CD4-positive, alpha-beta memory T cell (primary cell): ENCODE measurements at regions not wholly inside any gene's neighbourhood (a gene's known extent, or its start where the extent isn't known, plus 50 kb on each side); places are given as distances from the start of the nearest gene placed in this dataset.
"Not testable (repeated sequence)": the region's sequence is repeated elsewhere in the genome, so short reads cannot be mapped to it uniquely, and the experiment has no call there.

ENCODE experiments used
- CTCF ChIA-PET: fragments of 350-600 bp; sonication (Branson Sonifier 250); formaldehyde crosslinking; loops from one replicate; lab custom pipeline; 2021; ENCODE audit warnings: inconsistent platforms; ENCODE audit not compliant: partially characterized antibody; lab: Charles Lee
- POLR2A ChIA-PET: fragments of 350-600 bp; sonication (Branson Sonifier 250); formaldehyde crosslinking; loops from one replicate; lab custom pipeline; 2021; ENCODE audit not compliant: partially characterized antibody; lab: Charles Lee
- DNase-seq, 5 donors: peaks; one replicate each; pipeline versions ENCODE4 v3.0.0 to v3.0.0-alpha.2; 2020 to 2022; ENCODE audit warnings: mixed read lengths in 1 of 5
- H3K27ac ChIP-seq: one replicate; pipeline ENCODE4 v1.7.0; 2013; ENCODE audit warnings: low read depth, low read length
- H3K27me3 ChIP-seq: 2 replicates; pipeline ENCODE4 v1.7.0; 2013; ENCODE audit warnings: mild to moderate bottlenecking, low read length, moderate library complexity; ENCODE audit not compliant: insufficient read depth
- H3K36me3 ChIP-seq: 2 replicates; pipeline ENCODE4 v1.7.0; 2013; ENCODE audit warnings: mild to moderate bottlenecking, low read length, moderate library complexity; ENCODE audit not compliant: insufficient read depth
- H3K4me1 ChIP-seq: 2 replicates; pipeline ENCODE4 v1.7.0; 2013; ENCODE audit warnings: mild to moderate bottlenecking, low read length, moderate library complexity; ENCODE audit not compliant: insufficient read depth
- H3K4me3 ChIP-seq, 2 donors: one replicate each; pipeline ENCODE4 v1.7.0; 2013; ENCODE audit warnings: low read length in 2 of 2, mild to moderate bottlenecking in 1 of 2
- H3K9me3 ChIP-seq, 2 donors: one replicate each; pipeline ENCODE4 v1.7.0; 2013; ENCODE audit warnings: low read length in 2 of 2, control low read depth in 1 of 2; ENCODE audit not compliant: control insufficient read depth in 1 of 2
- H3K27ac Mint-ChIP-seq, 7 donors: one replicate each; pipeline ENCODE4 v1.8.0; 2020 to 2021; ENCODE audit warnings: mixed read lengths in 7 of 7, mild to moderate bottlenecking in 6 of 7, inconsistent platforms in 3 of 7, moderate library complexity in 3 of 7
- H3K27me3 Mint-ChIP-seq, 2 donors: one replicate each; pipeline ENCODE4 v1.8.0; 2020 to 2021; ENCODE audit warnings: mixed read lengths in 2 of 2
- H3K36me3 Mint-ChIP-seq, 2 donors: one replicate each; pipeline ENCODE4 v1.8.0; 2020 to 2021; ENCODE audit warnings: mixed read lengths in 2 of 2, inconsistent platforms in 1 of 2, mild to moderate bottlenecking in 1 of 2
- H3K4me1 Mint-ChIP-seq, 4 donors: one replicate each; pipeline ENCODE4 v1.8.0; 2020 to 2021; ENCODE audit warnings: mixed read lengths in 4 of 4, mild to moderate bottlenecking in 1 of 4
- H3K4me3 Mint-ChIP-seq, 8 donors: one replicate each; pipeline ENCODE4 v1.8.0; 2020 to 2021; ENCODE audit warnings: mixed read lengths in 8 of 8, mild to moderate bottlenecking in 7 of 8, moderate library complexity in 6 of 8, inconsistent platforms in 3 of 8
- H3K9me3 Mint-ChIP-seq, 8 donors: one replicate each; pipeline ENCODE4 v1.8.0; 2020 to 2021; ENCODE audit warnings: mixed read lengths in 8 of 8, mild to moderate bottlenecking in 5 of 8, inconsistent platforms in 3 of 8, moderate library complexity in 1 of 8
- intact Hi-C: fragments of 100-400 bp; cut with micrococcal nuclease; formaldehyde crosslinking; loops from one replicate; pipeline ENCODE4 v1.15.1; 2023

DNA sequence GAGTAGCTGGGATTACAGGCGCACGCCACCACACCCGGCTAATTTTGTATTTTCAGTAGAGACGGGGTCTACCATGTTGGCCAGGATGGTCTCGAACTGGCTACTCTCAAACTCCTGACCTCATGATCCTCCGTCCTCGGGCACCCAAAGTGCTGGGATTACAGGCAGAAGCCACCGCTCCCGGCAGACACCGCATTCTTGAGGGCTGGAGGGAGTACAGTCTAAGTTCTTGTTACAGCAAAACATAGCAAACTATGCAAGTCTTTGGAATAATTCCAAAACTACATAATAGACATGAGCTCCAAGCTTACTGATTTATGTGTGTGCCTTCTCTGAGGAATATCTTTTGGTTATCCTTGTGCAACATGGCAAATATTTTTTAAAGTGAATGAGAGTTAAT lies 299.1 kb upstream of the ZNF658 start:
- intact Hi-C loops: not testable (repeated sequence)

DNA sequence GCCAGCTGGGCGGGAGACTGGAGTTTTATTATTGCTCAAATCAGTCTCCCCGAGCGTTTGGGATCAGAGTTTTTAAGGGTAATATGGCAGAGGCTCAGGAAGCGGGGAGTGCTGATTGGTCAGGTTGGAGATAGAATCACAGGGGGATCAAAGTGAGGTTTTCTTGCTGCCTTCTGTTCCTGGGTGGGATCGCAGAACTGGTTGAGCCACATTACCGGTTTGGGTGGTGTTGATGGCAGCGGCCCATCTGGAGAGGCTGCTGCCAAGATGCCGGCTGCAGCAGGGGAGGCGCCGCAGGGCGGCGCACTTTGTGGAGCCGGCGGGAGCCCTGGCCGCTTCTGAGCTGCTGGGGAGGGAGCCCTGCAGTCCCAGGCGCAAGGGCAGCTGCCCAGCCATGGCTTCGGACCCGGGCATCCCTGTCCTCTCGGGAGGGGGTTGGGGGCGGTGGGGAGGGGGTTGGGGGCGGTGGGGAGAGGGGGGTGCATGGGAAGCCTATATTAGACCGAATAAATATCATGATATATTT lies 268.9 kb upstream of the ZNF658 start:
- not testable (repeated sequence) for H3K4me1 Mint-ChIP-seq

More for the DNA sequence above, 299.1 kb upstream of the ZNF658 start:
- H3K9me3 ChIP-seq, H3K27me3 Mint-ChIP-seq, H3K27me3 ChIP-seq, POLR2A ChIA-PET, H3K9me3 Mint-ChIP-seq, H3K4me3 Mint-ChIP-seq, H3K4me1 ChIP-seq, H3K27ac ChIP-seq, DNase-seq, CTCF ChIA-PET, H3K36me3 Mint-ChIP-seq, H3K4me3 ChIP-seq, H3K27ac Mint-ChIP-seq, H3K36me3 ChIP-seq, H3K4me1 Mint-ChIP-seq: not testable (repeated sequence)

DNA sequence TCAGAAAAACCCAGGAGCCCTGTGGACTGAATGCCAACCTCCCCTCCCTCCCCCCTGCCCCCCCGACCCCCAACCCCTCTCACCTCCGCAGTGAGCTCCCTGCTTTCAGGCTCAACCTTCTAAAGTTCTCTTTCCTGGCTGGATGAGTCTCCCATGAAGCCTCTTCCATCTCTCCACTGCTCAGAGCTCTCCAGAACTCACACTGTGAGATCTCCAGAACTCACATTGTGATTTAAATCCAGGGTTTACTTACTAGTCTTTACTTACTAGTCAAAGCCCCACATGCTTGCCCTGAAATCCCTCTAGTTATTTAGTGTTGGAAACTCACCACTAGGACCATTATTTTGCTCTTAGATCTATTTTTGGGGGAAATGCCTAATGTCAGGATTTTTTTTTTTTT lies 252.8 kb upstream of the ZNF658 start:
- H3K4me3 Mint-ChIP-seq, H3K9me3 ChIP-seq, H3K36me3 ChIP-seq, H3K27me3 Mint-ChIP-seq, H3K36me3 Mint-ChIP-seq, H3K27ac ChIP-seq, H3K27ac Mint-ChIP-seq, DNase-seq, H3K4me1 ChIP-seq, POLR2A ChIA-PET, CTCF ChIA-PET, H3K9me3 Mint-ChIP-seq, H3K27me3 ChIP-seq, H3K4me3 ChIP-seq, H3K4me1 Mint-ChIP-seq, intact Hi-C loops: not testable (repeated sequence)

More for the DNA sequence above, 268.9 kb upstream of the ZNF658 start:
- H3K4me3 Mint-ChIP-seq, H3K4me3 ChIP-seq, H3K36me3 Mint-ChIP-seq, H3K9me3 ChIP-seq, H3K4me1 ChIP-seq, H3K27ac Mint-ChIP-seq, H3K27me3 Mint-ChIP-seq, H3K27ac ChIP-seq, CTCF ChIA-PET, intact Hi-C loops, H3K27me3 ChIP-seq, H3K36me3 ChIP-seq, H3K9me3 Mint-ChIP-seq, POLR2A ChIA-PET: not testable (repeated sequence)
- peak in 1 of 5 donors; percentile 2 for DNase-seq

GRCh38 chr9:66690242-66690641 lies 210.3 kb upstream of the ZNF658 start:
- H3K4me3 Mint-ChIP-seq, intact Hi-C loops, H3K9me3 Mint-ChIP-seq, POLR2A ChIA-PET, H3K4me1 Mint-ChIP-seq, H3K27me3 Mint-ChIP-seq, CTCF ChIA-PET, H3K36me3 ChIP-seq, H3K4me3 ChIP-seq, H3K27ac ChIP-seq, H3K27me3 ChIP-seq, H3K4me1 ChIP-seq, H3K36me3 Mint-ChIP-seq, DNase-seq, H3K9me3 ChIP-seq, H3K27ac Mint-ChIP-seq: not testable (repeated sequence)

DNA sequence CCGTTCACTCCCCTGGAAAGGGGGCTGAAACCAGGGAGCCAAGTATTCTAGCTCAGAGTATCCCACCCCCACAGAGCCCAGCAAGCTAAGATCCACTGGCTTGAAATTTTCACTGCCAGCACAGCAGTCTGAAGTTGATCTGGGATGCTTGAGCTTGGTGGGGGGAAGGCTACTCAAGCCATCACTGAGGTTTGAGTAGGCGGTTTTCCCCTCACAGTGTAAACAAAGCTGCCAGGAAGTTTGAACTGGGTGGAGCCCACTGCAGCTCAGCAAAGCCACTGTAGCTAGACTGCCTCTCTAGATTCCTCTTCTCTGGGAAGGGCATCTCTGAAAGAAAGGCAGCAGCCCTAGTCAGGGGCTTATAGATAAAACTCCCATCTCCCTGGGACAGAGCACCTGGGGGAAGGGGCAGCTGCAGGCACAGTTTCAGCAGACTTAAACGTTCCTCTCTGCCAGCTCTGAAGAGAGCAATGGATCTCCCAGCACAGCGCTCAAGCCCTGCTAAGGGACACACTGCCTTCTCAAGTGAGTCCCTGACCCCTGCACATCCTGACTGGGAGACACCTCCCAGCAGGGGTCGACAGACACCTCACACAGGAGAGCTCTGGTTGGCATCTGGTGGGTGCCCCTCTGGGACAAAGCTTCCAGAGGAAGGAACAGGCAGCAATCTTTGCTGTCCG lies 204.8 kb upstream of the ZNF658 start:
- H3K4me3 Mint-ChIP-seq, H3K4me1 Mint-ChIP-seq, H3K4me3 ChIP-seq, intact Hi-C loops, H3K9me3 Mint-ChIP-seq, H3K4me1 ChIP-seq, POLR2A ChIA-PET, CTCF ChIA-PET, H3K9me3 ChIP-seq, H3K27ac ChIP-seq, H3K27me3 Mint-ChIP-seq, H3K36me3 ChIP-seq, H3K27me3 ChIP-seq, H3K27ac Mint-ChIP-seq, H3K36me3 Mint-ChIP-seq: not testable (repeated sequence)
- peak in 4 of 5 donors; percentile 0 to 27 (median 4) for DNase-seq

DNA sequence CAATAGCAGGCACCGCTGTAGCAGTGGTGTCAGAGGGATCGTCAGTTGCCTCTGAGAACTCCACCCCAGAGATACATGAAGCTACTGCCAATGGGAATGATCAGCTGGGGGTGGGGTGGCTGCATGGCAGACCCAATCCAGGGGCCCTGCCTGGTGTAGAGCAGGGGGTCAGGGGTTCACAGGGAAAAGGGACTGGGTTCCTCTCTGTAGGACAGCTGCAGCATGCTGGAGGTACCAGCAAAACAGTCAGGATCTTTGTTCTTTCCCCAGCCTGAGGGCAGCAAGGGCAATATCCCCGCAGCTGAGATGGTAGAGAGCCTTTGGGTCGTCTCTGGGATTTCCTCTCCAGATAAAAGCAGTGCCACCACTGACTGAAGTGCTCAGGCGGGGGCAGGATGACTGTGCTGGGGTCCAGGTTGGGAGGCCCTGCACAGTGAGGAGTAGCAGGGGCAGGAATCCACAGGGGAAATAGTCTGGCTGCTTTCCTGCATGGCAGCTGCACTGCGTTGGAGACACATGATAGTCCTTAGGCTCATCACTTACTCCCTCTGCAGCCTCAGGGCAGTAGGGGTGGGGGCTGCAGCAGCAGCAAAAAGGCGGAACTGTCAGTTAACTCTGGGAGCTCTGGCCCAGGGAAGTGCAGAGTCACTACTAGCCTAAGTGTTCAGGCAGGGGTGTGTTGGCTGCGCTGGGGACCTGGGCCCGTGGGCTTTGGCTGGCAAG lies 203.0 kb upstream of the ZNF658 start:
- H3K27ac ChIP-seq, H3K36me3 ChIP-seq, H3K4me3 ChIP-seq, H3K27me3 ChIP-seq, POLR2A ChIA-PET, CTCF ChIA-PET, intact Hi-C loops, H3K9me3 Mint-ChIP-seq, H3K4me1 ChIP-seq, H3K36me3 Mint-ChIP-seq, H3K9me3 ChIP-seq, H3K4me3 Mint-ChIP-seq, H3K4me1 Mint-ChIP-seq, H3K27ac Mint-ChIP-seq, H3K27me3 Mint-ChIP-seq: not testable (repeated sequence)
- peak in 1 of 5 donors; percentile 4 for DNase-seq

DNA sequence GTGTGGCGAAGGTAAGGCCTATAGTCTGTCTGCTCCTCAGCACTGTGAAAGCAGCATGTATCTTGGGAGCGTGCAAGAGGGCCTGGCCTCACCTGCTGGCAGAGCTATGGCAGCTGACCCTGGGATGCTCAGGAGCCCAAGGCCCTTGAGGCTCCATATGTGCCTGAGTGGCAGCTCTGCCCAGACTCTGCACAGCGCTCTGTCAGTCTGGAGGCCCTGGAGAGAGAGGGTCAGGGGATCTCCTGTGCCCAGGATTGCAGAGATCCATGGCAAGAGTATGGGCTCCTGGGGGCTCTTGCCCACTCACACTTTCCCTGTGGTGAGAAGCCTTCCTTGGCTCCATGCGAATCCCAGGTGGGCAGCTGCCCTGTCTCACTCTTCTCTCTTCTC lies 202.5 kb upstream of the ZNF658 start:
- H3K27me3 ChIP-seq, H3K4me1 Mint-ChIP-seq, DNase-seq, H3K4me3 ChIP-seq, H3K27ac ChIP-seq, H3K36me3 ChIP-seq, H3K4me3 Mint-ChIP-seq, H3K9me3 ChIP-seq, CTCF ChIA-PET, H3K27me3 Mint-ChIP-seq, H3K9me3 Mint-ChIP-seq, POLR2A ChIA-PET, intact Hi-C loops, H3K4me1 ChIP-seq, H3K27ac Mint-ChIP-seq, H3K36me3 Mint-ChIP-seq: not testable (repeated sequence)
